Caco-2 (cell line): ENCODE measurements at regions not wholly inside any gene's neighbourhood (a gene's known extent, or its start where the extent isn't known, plus 50 kb on each side); places are given as distances from the start of the nearest gene placed in this dataset.

Experiments used
- BruUV-seq: library from RNA; stranded (reverse); fragments of 400-500 nt; replicated peaks from 2 replicates; lab custom pipeline; 2021; lab: Mats Ljungman, UMichigan
- CTCF ChIA-PET: fragments of 300-600 bp; sonication (Branson Sonifier 250); formaldehyde crosslinking; loops from one replicate; lab custom pipeline; 2022; ENCODE audit warnings: antibody characterized with exemption; lab: Charles Lee
- POLR2A ChIA-PET: fragments of 300-600 bp; sonication (Branson Sonifier 250); formaldehyde crosslinking; loops from one replicate; lab custom pipeline; 2022; ENCODE audit warnings: antibody characterized with exemption; lab: Charles Lee
- DNase-seq, 2 experiments: peaks; one replicate each; pipeline versions ENCODE4 v3.0.0 to v3.0.0-alpha.2; 2020 to 2022
- H3K27me3 ChIP-seq: replicated peaks from 2 replicates; pipeline ENCODE4 v1.6.0; 2011; ENCODE audit warnings: low read length; ENCODE audit not compliant: control insufficient read depth, insufficient read depth
- H3K36me3 ChIP-seq: 2 replicates; pipeline ENCODE4 v1.5.1; 2011; ENCODE audit warnings: low read length; ENCODE audit not compliant: control insufficient read depth, insufficient read depth
- H3K4me1 ChIP-seq: fragments of 250-450 bp; sonication (Bioruptor Pico); 2 replicates; pipeline ENCODE4 v1.5.1; 2020; ENCODE audit warnings: mild to moderate bottlenecking
- H3K4me3 ChIP-seq: 2 replicates; pipeline ENCODE4 v1.5.1; 2011; ENCODE audit warnings: low read depth, mild to moderate bottlenecking, control low read depth, low read length
- H3K9me3 ChIP-seq: fragments of 250-450 bp; sonication (Bioruptor Pico); 2 replicates; pipeline ENCODE4 v1.5.1; 2020; ENCODE audit warnings: mild to moderate bottlenecking, moderate library complexity
- H3K27ac Mint-ChIP-seq: one replicate; pipeline ENCODE4 v1.8.0; 2022; ENCODE audit warnings: mixed read lengths; ENCODE audit not compliant: unreplicated experiment
- H3K27me3 Mint-ChIP-seq: one replicate; pipeline ENCODE4 v1.8.0; 2022; ENCODE audit warnings: mixed read lengths; ENCODE audit not compliant: insufficient read depth, unreplicated experiment
- H3K36me3 Mint-ChIP-seq: one replicate; pipeline ENCODE4 v1.8.0; 2022; ENCODE audit warnings: mild to moderate bottlenecking, mixed read lengths; ENCODE audit not compliant: insufficient read depth, unreplicated experiment
- H3K4me1 Mint-ChIP-seq: one replicate; pipeline ENCODE4 v1.8.0; 2022; ENCODE audit warnings: low read depth, mixed read lengths; ENCODE audit not compliant: unreplicated experiment
- H3K4me3 Mint-ChIP-seq: one replicate; pipeline ENCODE4 v1.8.0; 2022; ENCODE audit warnings: mild to moderate bottlenecking, moderate library complexity, mixed read lengths; ENCODE audit not compliant: unreplicated experiment
- H3K9me3 Mint-ChIP-seq: one replicate; pipeline ENCODE4 v1.8.0; 2022; ENCODE audit warnings: mixed read lengths; ENCODE audit not compliant: unreplicated experiment
- CTCF ChIP-seq, 2 experiments: fragments of 200-600 bp in 1 of 2; IDR thresholded peaks; 1 replicate in 1 of 2; 2 replicates in 1 of 2; pipeline versions ENCODE4 v1.5.1 to v1.8.0; 2011 to 2022; ENCODE audit warnings: antibody characterized with exemption in 1 of 2, control low read depth in 1 of 2, inconsistent platforms in 1 of 2, low read depth in 1 of 2, low read length in 1 of 2, mild to moderate bottlenecking in 1 of 2, moderate library complexity in 1 of 2; ENCODE audit not compliant: insufficient read depth in 1 of 2, severe bottlenecking in 1 of 2, unreplicated experiment in 1 of 2
- intact Hi-C: fragments of 100-400 bp; cut with micrococcal nuclease; formaldehyde crosslinking; loops from one replicate; pipeline ENCODE4 v1.10.0; 2022; ENCODE audit not compliant: unreplicated experiment

- no peaks in the 10 kb centered on the region for H3K36me3 ChIP-seq
Measured at GRCh38 chr15:86004061-86004460, 75.6 kb upstream of the AGBL1 start.

GRCh38 chr15:86006546-86006945 lies 73.1 kb upstream of the AGBL1 start:
- CTCF ChIA-PET: no interaction called here
- Mint-ChIP-seq H3K4me3 (no peak overlapping the region), H3K4me1 (no peaks in the 10 kb centered on the region), H3K9me3 (no peaks in the 10 kb centered on the region), H3K36me3 (no peaks in the 10 kb centered on the region), H3K27me3 (peaks cover 15% of the 10 kb centered on the region), H3K27ac (no peak overlapping the region)
- H3K27me3 ChIP-seq: no peaks in the 10 kb centered on the region
- no peaks in the 10 kb centered on the region for H3K4me1 ChIP-seq
- intact Hi-C loops: no loop called here
- no peak overlapping the region for H3K4me3 ChIP-seq
- no peak for DNase-seq
- no peaks in the 10 kb centered on the region for H3K36me3 ChIP-seq
- TF ChIP-seq CTCF (IDR thresholded peaks at IDR 0.05; ENCODE audit: insufficient read depth in 1 of 2, low read depth in 1 of 2, low read length in 1 of 2, severe bottlenecking in 1 of 2, unreplicated experiment in 1 of 2): no peak
- no TSS peak for BruUV-seq
- POLR2A ChIA-PET: no interaction called here
- H3K9me3 ChIP-seq: no peaks in the 10 kb centered on the region

More at GRCh38 chr15:86004061-86004460, 75.6 kb upstream of the AGBL1 start:
- Mint-ChIP-seq H3K9me3 (no peaks in the 10 kb centered on the region), H3K4me1 (no peaks in the 10 kb centered on the region), H3K27me3 (peaks cover 15% of the 10 kb centered on the region), H3K36me3 (no peaks in the 10 kb centered on the region), H3K4me3 (no peak overlapping the region), H3K27ac (no peak overlapping the region)
- Histone ChIP-seq H3K4me3 (no peak overlapping the region), H3K9me3 (no peaks in the 10 kb centered on the region), H3K27me3 (no peaks in the 10 kb centered on the region), H3K4me1 (no peaks in the 10 kb centered on the region)
- BruUV-seq: no TSS peak
- no peak for DNase-seq
- ChIA-PET POLR2A (no interaction called here), CTCF (no interaction called here)
- no peak for TF ChIP-seq CTCF (IDR thresholded peaks at IDR 0.05; ENCODE audit: insufficient read depth in 1 of 2, low read depth in 1 of 2, low read length in 1 of 2, severe bottlenecking in 1 of 2, unreplicated experiment in 1 of 2)
- intact Hi-C loops: no loop called here

- no peaks in the 10 kb centered on the region for H3K9me3 Mint-ChIP-seq
- BruUV-seq: no TSS peak
- H3K27me3 Mint-ChIP-seq: peaks cover 9% of the 10 kb centered on the region
- H3K4me3 Mint-ChIP-seq: no peak overlapping the region
- DNase-seq: no peak
- Histone ChIP-seq H3K9me3 (no peaks in the 10 kb centered on the region), H3K4me3 (no peak overlapping the region), H3K27me3 (no peaks in the 10 kb centered on the region), H3K36me3 (no peaks in the 10 kb centered on the region), H3K4me1 (no peaks in the 10 kb centered on the region)
- intact Hi-C loops: no loop called here
- no peaks in the 10 kb centered on the region for H3K36me3 Mint-ChIP-seq
- no peaks in the 10 kb centered on the region for H3K4me1 Mint-ChIP-seq
- no peak overlapping the region for H3K27ac Mint-ChIP-seq
- ChIA-PET POLR2A (no interaction called here), CTCF (no interaction called here)
- TF ChIP-seq CTCF (IDR thresholded peaks at IDR 0.05; ENCODE audit: insufficient read depth in 1 of 2, low read depth in 1 of 2, low read length in 1 of 2, severe bottlenecking in 1 of 2, unreplicated experiment in 1 of 2): no peak
Measured at GRCh38 chr15:86009727-86010126, 69.9 kb upstream of the AGBL1 start.
